ENCODE measurements at regions not wholly inside any gene's neighbourhood (a gene's known extent, or its start where the extent isn't known, plus 50 kb on each side); places are given as distances from the start of the nearest gene placed in this dataset.

GRCh38 chr12:16449459-16449858 is 102.0 kb downstream of the MGST1 start:
- Histone ChIP-seq H3K27me3 (ENCODE audit: control insufficient read depth in 2 of 2, insufficient read depth in 2 of 2, low read length in 2 of 2) (no peaks in the 10 kb centered on the region), H3K9me3 (ENCODE audit: control insufficient read depth in 2 of 3, low read length in 3 of 3) (no peaks in the 10 kb centered on the region), H3K36me3 (ENCODE audit: control insufficient read depth in 2 of 3, insufficient read depth in 3 of 3, low read length in 3 of 3) (no peaks in the 10 kb centered on the region), H3K27ac (ENCODE audit: low read depth, low read length) (no peak overlapping the region), H3K4me1 (ENCODE audit: control insufficient read depth in 2 of 2, insufficient read depth in 2 of 2, low read length in 2 of 2) (no peaks in the 10 kb centered on the region), H3K4me3 (ENCODE audit: low read length) (no peak overlapping the region)
- Mint-ChIP-seq H3K4me3 (no peak overlapping the region), H3K4me1 (no peaks in the 10 kb centered on the region), H3K9me3 (peaks cover 0 to 27% (median 3%) of the 10 kb centered on the region in 11 donors), H3K27me3 (no peaks in the 10 kb centered on the region), H3K27ac (no peak overlapping the region), H3K36me3 (peaks cover 0 to 6% (median 0%) of the 10 kb centered on the region in 5 donors)
- ATAC-seq (no peak), DNase-seq (no peak)
- intact Hi-C loops (cut with micrococcal nuclease), result no loop called here
- ChIA-PET POLR2A (no interaction called here), CTCF (no interaction called here)

- Mint-ChIP-seq H3K4me3 (no peak overlapping the region), H3K4me1 (no peaks in the 10 kb centered on the region), H3K27me3 (no peaks in the 10 kb centered on the region), H3K36me3 (no peaks in the 10 kb centered on the region), H3K27ac (no peak overlapping the region), H3K9me3 (peaks cover 0 to 22% (median 2%) of the 10 kb centered on the region in 11 donors)
- Histone ChIP-seq H3K36me3 (ENCODE audit: control insufficient read depth in 2 of 3, insufficient read depth in 3 of 3, low read length in 3 of 3) (no peaks in the 10 kb centered on the region), H3K27ac (ENCODE audit: low read depth, low read length) (no peak overlapping the region), H3K4me3 (ENCODE audit: low read length) (no peak overlapping the region), H3K9me3 (ENCODE audit: control insufficient read depth in 2 of 3, low read length in 3 of 3) (no peaks in the 10 kb centered on the region), H3K27me3 (ENCODE audit: control insufficient read depth in 2 of 2, insufficient read depth in 2 of 2, low read length in 2 of 2) (no peaks in the 10 kb centered on the region), H3K4me1 (ENCODE audit: control insufficient read depth in 2 of 2, insufficient read depth in 2 of 2, low read length in 2 of 2) (no peaks in the 10 kb centered on the region)
- DNase-seq (no peak), ATAC-seq (no peak)
- POLR2A ChIA-PET, result no interaction called here
- intact Hi-C loops (cut with micrococcal nuclease), result no loop called here
- CTCF ChIA-PET, result no interaction called here
These were observed 105.9 kb downstream of the MGST1 start for GRCh38 chr12:16453319-16453718.

GRCh38 chr12:16454481-16454880 is 107.0 kb downstream of the MGST1 start:
- intact Hi-C loops (cut with micrococcal nuclease), result no loop called here
- peaks cover 0 to 14% (median 2%) of the 10 kb centered on the region in 11 donors for H3K9me3 Mint-ChIP-seq

GRCh38 chr12:16458521-16459078 is 111.2 kb downstream of the MGST1 start:
- CTCF ChIA-PET, result no interaction called here
- H3K27me3 ChIP-seq (ENCODE audit: control insufficient read depth in 2 of 2, insufficient read depth in 2 of 2, low read length in 2 of 2), result no peaks in the 10 kb centered on the region
- Mint-ChIP-seq H3K4me3 (no peak overlapping the region), H3K27ac (no peak overlapping the region), H3K4me1 (no peaks in the 10 kb centered on the region), H3K27me3 (no peaks in the 10 kb centered on the region), H3K9me3 (peaks cover 0 to 9% (median 3%) of the 10 kb centered on the region in 11 donors), H3K36me3 (no peaks in the 10 kb centered on the region)
- no peaks in the 10 kb centered on the region for H3K36me3 ChIP-seq (ENCODE audit: control insufficient read depth in 2 of 3, insufficient read depth in 3 of 3, low read length in 3 of 3)
- H3K27ac ChIP-seq (ENCODE audit: low read depth, low read length), result no peak overlapping the region
- H3K9me3 ChIP-seq (ENCODE audit: control insufficient read depth in 2 of 3, low read length in 3 of 3), result no peaks in the 10 kb centered on the region
- POLR2A ChIA-PET, result no interaction called here
- no peak overlapping the region for H3K4me3 ChIP-seq (ENCODE audit: low read length)
- intact Hi-C loops (cut with micrococcal nuclease), result no loop called here
- no peaks in the 10 kb centered on the region for H3K4me1 ChIP-seq (ENCODE audit: control insufficient read depth in 2 of 2, insufficient read depth in 2 of 2, low read length in 2 of 2)
- DNase-seq (no peak), ATAC-seq (no peak)

More at GRCh38 chr12:16454481-16454880, 107.0 kb downstream of the MGST1 start:
- no peak overlapping the region for H3K27ac ChIP-seq (ENCODE audit: low read depth, low read length)
- H3K27me3 ChIP-seq (ENCODE audit: control insufficient read depth in 2 of 2, insufficient read depth in 2 of 2, low read length in 2 of 2), result no peaks in the 10 kb centered on the region
- H3K4me1 Mint-ChIP-seq, result no peaks in the 10 kb centered on the region
- H3K27ac Mint-ChIP-seq, result no peak overlapping the region
- no peaks in the 10 kb centered on the region for H3K36me3 Mint-ChIP-seq
- no peaks in the 10 kb centered on the region for H3K4me1 ChIP-seq (ENCODE audit: control insufficient read depth in 2 of 2, insufficient read depth in 2 of 2, low read length in 2 of 2)
- no peak overlapping the region for H3K4me3 Mint-ChIP-seq
- H3K9me3 ChIP-seq (ENCODE audit: control insufficient read depth in 2 of 3, low read length in 3 of 3), result no peaks in the 10 kb centered on the region
- H3K36me3 ChIP-seq (ENCODE audit: control insufficient read depth in 2 of 3, insufficient read depth in 3 of 3, low read length in 3 of 3), result no peaks in the 10 kb centered on the region
- POLR2A ChIA-PET, result no interaction called here
- CTCF ChIA-PET, result no interaction called here
- DNase-seq (no peak), ATAC-seq (no peak)
- no peak overlapping the region for H3K4me3 ChIP-seq (ENCODE audit: low read length)
- H3K27me3 Mint-ChIP-seq, result no peaks in the 10 kb centered on the region

GRCh38 chr12:16467272-16467671 is 119.8 kb downstream of the MGST1 start:
- H3K9me3 ChIP-seq (ENCODE audit: control insufficient read depth in 2 of 3, low read length in 3 of 3), result no peaks in the 10 kb centered on the region
- Mint-ChIP-seq H3K36me3 (no peaks in the 10 kb centered on the region), H3K4me1 (no peaks in the 10 kb centered on the region), H3K4me3 (no peak overlapping the region), H3K9me3 (peaks cover 0 to 17% (median 2%) of the 10 kb centered on the region in 11 donors), H3K27ac (no peak overlapping the region), H3K27me3 (no peaks in the 10 kb centered on the region)
- H3K27me3 ChIP-seq (ENCODE audit: control insufficient read depth in 2 of 2, insufficient read depth in 2 of 2, low read length in 2 of 2), result no peaks in the 10 kb centered on the region
- no peak overlapping the region for H3K27ac ChIP-seq (ENCODE audit: low read depth, low read length)
- ChIA-PET POLR2A (no interaction called here), CTCF (no interaction called here)
- intact Hi-C loops (cut with micrococcal nuclease), result no loop called here
- H3K4me3 ChIP-seq (ENCODE audit: low read length), result no peak overlapping the region
- no peak for DNase-seq
- ATAC-seq, result no peak
- H3K36me3 ChIP-seq (ENCODE audit: control insufficient read depth in 2 of 3, insufficient read depth in 3 of 3, low read length in 3 of 3), result no peaks in the 10 kb centered on the region
- no peaks in the 10 kb centered on the region for H3K4me1 ChIP-seq (ENCODE audit: control insufficient read depth in 2 of 2, insufficient read depth in 2 of 2, low read length in 2 of 2)

GRCh38 chr12:16472631-16473030 is 125.2 kb downstream of the MGST1 start:
- Histone ChIP-seq H3K4me3 (ENCODE audit: low read length) (no peak overlapping the region), H3K27me3 (ENCODE audit: control insufficient read depth in 2 of 2, insufficient read depth in 2 of 2, low read length in 2 of 2) (no peaks in the 10 kb centered on the region), H3K4me1 (ENCODE audit: control insufficient read depth in 2 of 2, insufficient read depth in 2 of 2, low read length in 2 of 2) (no peaks in the 10 kb centered on the region), H3K9me3 (ENCODE audit: control insufficient read depth in 2 of 3, low read length in 3 of 3) (no peaks in the 10 kb centered on the region), H3K27ac (ENCODE audit: low read depth, low read length) (no peak overlapping the region), H3K36me3 (ENCODE audit: control insufficient read depth in 2 of 3, insufficient read depth in 3 of 3, low read length in 3 of 3) (no peaks in the 10 kb centered on the region)
- no peak overlapping the region for H3K4me3 Mint-ChIP-seq
- DNase-seq (no peak), ATAC-seq (no peak)
- peaks cover 0 to 7% (median 1%) of the 10 kb centered on the region in 11 donors for H3K9me3 Mint-ChIP-seq
- H3K4me1 Mint-ChIP-seq, result no peaks in the 10 kb centered on the region
- no peaks in the 10 kb centered on the region for H3K27me3 Mint-ChIP-seq
- CTCF ChIA-PET, result no interaction called here
- intact Hi-C loops (cut with micrococcal nuclease), result no loop called here
- POLR2A ChIA-PET, result no interaction called here
- no peak overlapping the region for H3K27ac Mint-ChIP-seq
- no peaks in the 10 kb centered on the region for H3K36me3 Mint-ChIP-seq

GRCh38 chr12:16473610-16474326 is 126.3 kb downstream of the MGST1 start:
- intact Hi-C loops (cut with micrococcal nuclease), result no loop called here
- POLR2A ChIA-PET, result no interaction called here
- no peaks in the 10 kb centered on the region for H3K27me3 Mint-ChIP-seq

More at GRCh38 chr12:16473610-16474326, 126.3 kb downstream of the MGST1 start:
- Histone ChIP-seq H3K9me3 (ENCODE audit: control insufficient read depth in 2 of 3, low read length in 3 of 3) (no peaks in the 10 kb centered on the region), H3K36me3 (ENCODE audit: control insufficient read depth in 2 of 3, insufficient read depth in 3 of 3, low read length in 3 of 3) (no peaks in the 10 kb centered on the region), H3K4me1 (ENCODE audit: control insufficient read depth in 2 of 2, insufficient read depth in 2 of 2, low read length in 2 of 2) (no peaks in the 10 kb centered on the region), H3K4me3 (ENCODE audit: low read length) (no peak overlapping the region), H3K27me3 (ENCODE audit: control insufficient read depth in 2 of 2, insufficient read depth in 2 of 2, low read length in 2 of 2) (no peaks in the 10 kb centered on the region), H3K27ac (ENCODE audit: low read depth, low read length) (no peak overlapping the region)
- Mint-ChIP-seq H3K27ac (no peak overlapping the region), H3K9me3 (peaks cover 0 to 6% (median 0%) of the 10 kb centered on the region in 11 donors), H3K4me3 (no peak overlapping the region), H3K4me1 (no peaks in the 10 kb centered on the region), H3K36me3 (no peaks in the 10 kb centered on the region)
- no peak for DNase-seq
- CTCF ChIA-PET, result no interaction called here
- no peak for ATAC-seq
